ENCODE measurements at regions not wholly inside any gene's neighbourhood (a gene's known extent, or its start where the extent isn't known, plus 50 kb on each side); places are given as distances from the start of the nearest gene placed in this dataset.

GRCh38 chr4:159422626-159423025 is 319.7 kb downstream of the RAPGEF2 start (continued):
- TF ChIP-seq CHD7 (IDR thresholded peaks at IDR 0.05; ENCODE audit: insufficient replicate concordance, low read length) (no peak), SIN3A (conservative IDR thresholded peaks at IDR 0.05 in 1 of 2, IDR thresholded peaks at IDR 0.05 in 1 of 2; ENCODE audit: low read depth in 1 of 2, low read length in 2 of 2) (no peak), GABPA (IDR thresholded peaks at IDR 0.05; ENCODE audit: borderline replicate concordance, insufficient read depth, low read length) (no peak), MAFK (IDR thresholded peaks at IDR 0.05; ENCODE audit: low read depth, low read length) (no peak), TAF7 (optimal IDR thresholded peaks at IDR 0.05; ENCODE audit: borderline replicate concordance, low read depth, low read length) (no peak), BACH1 (IDR thresholded peaks at IDR 0.05; ENCODE audit: low read length) (no peak)

Data from H1 (cell line).